Activated B cell treated with CpG ODN at 0.5 μM for 24 hours (primary cell): ENCODE measurements at regions not wholly inside any gene's neighbourhood (a gene's known extent, or its start where the extent isn't known, plus 50 kb on each side); places are given as distances from the start of the nearest gene placed in this dataset.

Source experiments
- ATAC-seq: fragments of 200-7000 bp; cut with Tn5 transposase; one replicate; pipeline ENCODE4 v1.10.0; 2021; ENCODE audit warnings: low read depth, mild to moderate bottlenecking, moderate library complexity
- CTCF ChIA-PET: fragments of 350-600 bp; sonication (Branson Sonifier 250); formaldehyde crosslinking; loops from one replicate; lab custom pipeline; 2021; ENCODE audit warnings: antibody characterized with exemption; lab: Charles Lee
- POLR2A ChIA-PET: fragments of 350-600 bp; sonication (Branson Sonifier 250); formaldehyde crosslinking; loops from one replicate; lab custom pipeline; 2021; ENCODE audit warnings: antibody characterized with exemption; lab: Charles Lee
- DNase-seq: peaks from one replicate; pipeline ENCODE4 v3.0.0; 2022
- H3K27ac Mint-ChIP-seq: one replicate; pipeline ENCODE4 v1.8.0; 2020; ENCODE audit warnings: mixed read lengths
- H3K27me3 Mint-ChIP-seq: one replicate; pipeline ENCODE4 v1.8.0; 2021; ENCODE audit warnings: mixed read lengths
- H3K36me3 Mint-ChIP-seq: one replicate; pipeline ENCODE4 v1.8.0; 2021; ENCODE audit warnings: low read depth, mixed read lengths
- H3K4me1 Mint-ChIP-seq: one replicate; pipeline ENCODE4 v1.8.0; 2021; ENCODE audit warnings: mixed read lengths
- H3K4me3 Mint-ChIP-seq: one replicate; pipeline ENCODE4 v1.8.0; 2020; ENCODE audit warnings: mild to moderate bottlenecking, mixed read lengths
- H3K9me3 Mint-ChIP-seq: one replicate; pipeline ENCODE4 v1.8.0; 2020; ENCODE audit warnings: mixed read lengths
- CTCF ChIP-seq: fragments of 200-600 bp; IDR thresholded peaks from one replicate; pipeline ENCODE4 v1.8.0; 2022; ENCODE audit warnings: antibody characterized with exemption, mild to moderate bottlenecking
- intact Hi-C: fragments of 100-400 bp; cut with micrococcal nuclease; formaldehyde crosslinking; loops from one replicate; pipeline ENCODE4 v1.15.1; 2024

- no peak for TF ChIP-seq CTCF
- H3K4me3 Mint-ChIP-seq: no peak overlapping the region
- no peak for ATAC-seq
- no peak overlapping the region for H3K27ac Mint-ChIP-seq
- no peak for DNase-seq
- no peaks in the 10 kb centered on the region for H3K4me1 Mint-ChIP-seq
- intact Hi-C loops: no loop called here
- H3K27me3 Mint-ChIP-seq: peaks cover 3% of the 10 kb centered on the region
- CTCF ChIA-PET: no interaction called here
- POLR2A ChIA-PET: no interaction called here
- H3K36me3 Mint-ChIP-seq: peaks cover 2% of the 10 kb centered on the region
- H3K9me3 Mint-ChIP-seq: peaks cover 12% of the 10 kb centered on the region
These were observed 536.5 kb downstream of the BRD1 start for GRCh38 chr22:49291169-49291568.

- H3K4me3 Mint-ChIP-seq: no peak overlapping the region
These were observed 537.0 kb downstream of the BRD1 start for GRCh38 chr22:49290711-49291110.

GRCh38 chr22:49289822-49290679 is 537.6 kb downstream of the BRD1 start:
- H3K4me1 Mint-ChIP-seq: no peaks in the 10 kb centered on the region
- H3K36me3 Mint-ChIP-seq: peaks cover 2% of the 10 kb centered on the region
- no peak overlapping the region for H3K4me3 Mint-ChIP-seq
- intact Hi-C loops: no loop called here
- peaks cover 3% of the 10 kb centered on the region for H3K27me3 Mint-ChIP-seq
- no peak overlapping the region for H3K27ac Mint-ChIP-seq
- ChIA-PET CTCF (no interaction called here), POLR2A (no interaction called here)
- peaks cover 12% of the 10 kb centered on the region for H3K9me3 Mint-ChIP-seq
- ATAC-seq (no peak), DNase-seq (no peak)
- no peak for TF ChIP-seq CTCF

More at GRCh38 chr22:49290711-49291110, 537.0 kb downstream of the BRD1 start:
- Mint-ChIP-seq H3K9me3 (peaks cover 12% of the 10 kb centered on the region), H3K4me1 (no peaks in the 10 kb centered on the region), H3K27me3 (peaks cover 3% of the 10 kb centered on the region), H3K27ac (no peak overlapping the region), H3K36me3 (peaks cover 2% of the 10 kb centered on the region)
- DNase-seq (no peak), ATAC-seq (no peak)
- ChIA-PET POLR2A (no interaction called here), CTCF (no interaction called here)
- no peak for TF ChIP-seq CTCF
- intact Hi-C loops: no loop called here

GRCh38 chr22:49286181-49286760 is 541.4 kb downstream of the BRD1 start:
- H3K27me3 Mint-ChIP-seq: peaks cover 5% of the 10 kb centered on the region
- no peaks in the 10 kb centered on the region for H3K4me1 Mint-ChIP-seq
- ChIA-PET CTCF (no interaction called here), POLR2A (no interaction called here)
- intact Hi-C loops: no loop called here
- H3K36me3 Mint-ChIP-seq: no peaks in the 10 kb centered on the region
- no peak overlapping the region for H3K27ac Mint-ChIP-seq
- TF ChIP-seq CTCF: no peak
- H3K9me3 Mint-ChIP-seq: no peaks in the 10 kb centered on the region
- DNase-seq: no peak
- no peak for ATAC-seq
- no peak overlapping the region for H3K4me3 Mint-ChIP-seq

GRCh38 chr22:49284931-49285330 is 542.7 kb downstream of the BRD1 start:
- H3K27me3 Mint-ChIP-seq: peaks cover 2% of the 10 kb centered on the region
- H3K4me3 Mint-ChIP-seq: no peak overlapping the region
- H3K36me3 Mint-ChIP-seq: no peaks in the 10 kb centered on the region
- POLR2A ChIA-PET: no interaction called here
- peaks cover 9% of the 10 kb centered on the region for H3K9me3 Mint-ChIP-seq
- intact Hi-C loops: no loop called here
- CTCF ChIA-PET: no interaction called here
- no peak for TF ChIP-seq CTCF
- no peak overlapping the region for H3K27ac Mint-ChIP-seq
- H3K4me1 Mint-ChIP-seq: no peaks in the 10 kb centered on the region
- ATAC-seq: no peak
- DNase-seq: no peak
